CD4-positive, CD25-positive, alpha-beta regulatory T cell (primary cell): ENCODE measurements at regions not wholly inside any gene's neighbourhood (a gene's known extent, or its start where the extent isn't known, plus 50 kb on each side); places are given as distances from the start of the nearest gene placed in this dataset.
A peak's percentile ranks its signal among the peaks of the same experiment; 100 is the strongest.

ENCODE experiments used
- ATAC-seq, 2 donors: fragments of 150-1000 bp; cut with Tn5 transposase; one replicate each; pipeline ENCODE4 v1.10.0; 2021; ENCODE audit warnings: low read depth in 2 of 2, moderate number of reproducible peaks in 2 of 2, moderate library complexity in 1 of 2
- DNase-seq, 3 donors: peaks; one replicate each; pipeline versions ENCODE4 v3.0.0 to v3.0.0-alpha.2; 2012 to 2022; ENCODE audit warnings: mixed read lengths in 1 of 3
- H3K27ac ChIP-seq: one replicate; pipeline ENCODE4 v1.7.0; 2013; ENCODE audit warnings: mild to moderate bottlenecking, low read length; ENCODE audit not compliant: insufficient read depth, poor library complexity, severe bottlenecking
- H3K27me3 ChIP-seq: one replicate; pipeline ENCODE4 v1.7.0; 2013; ENCODE audit warnings: low read length; ENCODE audit not compliant: control insufficient read depth, insufficient read depth
- H3K36me3 ChIP-seq: one replicate; pipeline ENCODE4 v1.7.0; 2013; ENCODE audit warnings: mild to moderate bottlenecking, low read length, moderate library complexity; ENCODE audit not compliant: control insufficient read depth, insufficient read depth
- H3K4me1 ChIP-seq: 2 replicates; pipeline ENCODE4 v1.7.0; 2013; ENCODE audit warnings: mild to moderate bottlenecking, low read length; ENCODE audit not compliant: insufficient read depth, control insufficient read depth, poor library complexity, severe bottlenecking
- H3K4me3 ChIP-seq: one replicate; pipeline ENCODE4 v1.7.0; 2013; ENCODE audit warnings: low read depth, mild to moderate bottlenecking, low read length, moderate library complexity
- H3K9me3 ChIP-seq, 2 experiments: 1 replicate in 1 of 2; 2 replicates in 1 of 2; pipeline ENCODE4 v1.7.0; 2013; ENCODE audit warnings: low read length in 2 of 2, mild to moderate bottlenecking in 1 of 2, moderate library complexity in 1 of 2; ENCODE audit not compliant: control insufficient read depth in 2 of 2
- H3K27ac Mint-ChIP-seq, 3 donors: one replicate each; pipeline ENCODE4 v1.8.0; 2020 to 2022; ENCODE audit warnings: mild to moderate bottlenecking in 3 of 3, mixed read lengths in 3 of 3, moderate library complexity in 2 of 3
- H3K27me3 Mint-ChIP-seq: one replicate; pipeline ENCODE4 v1.8.0; 2022; ENCODE audit warnings: mild to moderate bottlenecking, mixed read lengths
- H3K36me3 Mint-ChIP-seq: one replicate; pipeline ENCODE4 v1.8.0; 2020; ENCODE audit warnings: mixed read lengths
- H3K4me1 Mint-ChIP-seq, 4 donors: one replicate each; pipeline ENCODE4 v1.8.0; 2020 to 2022; ENCODE audit warnings: mixed read lengths in 4 of 4, mild to moderate bottlenecking in 1 of 4
- H3K4me3 Mint-ChIP-seq, 4 donors: one replicate each; pipeline ENCODE4 v1.8.0; 2020 to 2022; ENCODE audit warnings: mild to moderate bottlenecking in 4 of 4, mixed read lengths in 4 of 4, moderate library complexity in 3 of 4
- H3K9me3 Mint-ChIP-seq, 7 donors: one replicate each; pipeline ENCODE4 v1.8.0; 2020 to 2022; ENCODE audit warnings: mixed read lengths in 7 of 7, mild to moderate bottlenecking in 3 of 7, moderate library complexity in 2 of 7

DNA sequence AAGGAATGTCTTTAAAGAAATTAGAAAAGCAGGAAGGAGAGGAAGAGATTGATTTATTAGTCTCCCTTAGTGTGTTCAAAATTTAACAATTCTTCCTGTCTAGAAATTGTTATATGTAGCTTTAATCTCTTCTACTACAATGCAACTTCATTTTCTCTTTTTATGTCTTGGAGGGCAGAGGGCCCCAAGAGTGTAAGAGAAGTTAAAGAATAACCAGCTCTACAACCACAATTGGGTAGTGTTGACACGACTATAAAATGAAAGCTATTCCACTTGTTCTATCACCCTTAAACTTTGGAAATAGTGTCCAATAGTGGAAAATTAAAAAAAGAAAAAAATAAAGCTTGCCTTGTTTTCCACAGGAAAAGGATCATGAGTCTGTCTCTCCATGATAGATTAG is 82.6 kb upstream of the DPYD start:
- H3K4me1 Mint-ChIP-seq = peaks cover 0 to 3% (median 0%) of the 10 kb centered on the region in 4 donors
- Histone ChIP-seq H3K4me3 (no peak overlapping the region), H3K4me1 (no peaks in the 10 kb centered on the region), H3K9me3 (no peaks in the 10 kb centered on the region), H3K27ac (no peak overlapping the region), H3K36me3 (no peaks in the 10 kb centered on the region), H3K27me3 (no peaks in the 10 kb centered on the region)
- peaks cover 5% of the 10 kb centered on the region for H3K27me3 Mint-ChIP-seq
- no peak overlapping the region for H3K4me3 Mint-ChIP-seq
- DNase-seq (no peak), ATAC-seq (no peak)
- no peaks in the 10 kb centered on the region for H3K36me3 Mint-ChIP-seq
- no peak overlapping the region for H3K27ac Mint-ChIP-seq
- peaks cover 0 to 1% (median 0%) of the 10 kb centered on the region in 7 donors for H3K9me3 Mint-ChIP-seq

DNA sequence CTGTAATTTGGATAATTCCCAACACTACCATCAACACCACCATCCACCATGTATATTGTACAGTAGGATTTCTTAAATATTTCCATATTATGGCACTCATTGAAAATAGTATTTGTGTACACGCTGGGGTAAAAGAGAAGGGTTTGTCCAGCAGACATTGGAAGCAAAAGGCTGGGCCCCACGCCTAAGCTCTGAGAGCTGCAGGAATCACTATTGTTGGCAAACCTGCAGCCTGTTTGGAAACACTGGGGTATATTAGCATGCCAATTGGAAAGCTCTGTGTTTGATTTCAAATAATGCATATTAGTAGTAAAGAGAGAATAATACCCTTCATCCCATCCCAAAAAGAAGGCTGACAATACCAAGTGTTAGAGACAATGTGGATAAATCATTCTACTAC is 81.5 kb upstream of the DPYD start:
- Histone ChIP-seq H3K36me3 (no peaks in the 10 kb centered on the region), H3K4me3 (no peak overlapping the region), H3K4me1 (no peaks in the 10 kb centered on the region), H3K27ac (no peak overlapping the region), H3K27me3 (no peaks in the 10 kb centered on the region), H3K9me3 (no peaks in the 10 kb centered on the region)
- Mint-ChIP-seq H3K9me3 (peaks cover 0 to 1% (median 0%) of the 10 kb centered on the region in 7 donors), H3K4me3 (no peak overlapping the region), H3K27me3 (peaks cover 5% of the 10 kb centered on the region), H3K36me3 (no peaks in the 10 kb centered on the region), H3K4me1 (no peaks in the 10 kb centered on the region), H3K27ac (no peak overlapping the region)
- no peak for ATAC-seq
- DNase-seq = no peak

DNA sequence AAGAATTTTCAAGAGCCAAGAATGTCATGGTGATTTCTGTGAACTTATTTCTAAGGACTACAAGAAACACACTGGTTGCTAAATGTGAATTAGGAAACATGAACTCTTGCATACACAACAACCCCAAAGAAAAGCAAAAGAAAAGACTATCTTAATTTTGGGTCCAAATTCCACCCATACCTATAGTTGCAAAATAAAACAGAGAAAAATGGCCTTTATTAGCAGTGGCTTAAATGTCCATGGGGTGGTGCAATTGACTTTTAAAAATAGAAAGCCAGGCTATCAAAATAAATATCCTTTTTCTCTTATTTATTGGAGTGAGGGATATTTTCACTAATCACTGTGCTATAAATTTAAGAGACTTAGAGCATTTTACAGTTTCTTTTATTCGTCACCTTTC is 80.9 kb upstream of the DPYD start:
- Mint-ChIP-seq H3K9me3 (peaks cover 0 to 1% (median 0%) of the 10 kb centered on the region in 7 donors), H3K4me3 (no peak overlapping the region), H3K4me1 (no peaks in the 10 kb centered on the region), H3K27me3 (peaks cover 5% of the 10 kb centered on the region), H3K27ac (no peak overlapping the region), H3K36me3 (no peaks in the 10 kb centered on the region)
- Histone ChIP-seq H3K27me3 (no peaks in the 10 kb centered on the region), H3K9me3 (no peaks in the 10 kb centered on the region), H3K36me3 (no peaks in the 10 kb centered on the region), H3K4me3 (no peak overlapping the region), H3K4me1 (no peaks in the 10 kb centered on the region), H3K27ac (no peak overlapping the region)
- DNase-seq (no peak), ATAC-seq (no peak)

DNA sequence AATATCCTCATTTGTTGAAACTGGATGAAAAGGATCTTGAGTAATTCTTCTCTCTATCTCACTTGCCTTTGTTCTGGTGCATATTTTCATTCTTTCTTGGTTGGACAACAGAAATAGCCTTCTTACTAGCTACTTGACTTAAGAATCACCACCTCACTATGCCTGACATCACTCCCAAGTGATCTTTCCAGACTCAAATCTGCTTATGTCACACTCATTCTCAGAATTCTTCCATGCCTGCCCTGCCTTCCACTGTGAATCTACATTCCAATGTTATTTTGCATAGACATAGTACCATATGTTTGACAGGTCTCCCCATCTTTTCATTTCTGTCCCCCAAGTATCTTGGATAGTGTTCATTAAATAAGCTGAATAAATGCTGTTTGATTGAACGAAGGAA is 78.5 kb upstream of the DPYD start:
- no peak overlapping the region for H3K4me3 ChIP-seq
- no peaks in the 10 kb centered on the region for H3K4me1 Mint-ChIP-seq
- no peak overlapping the region for H3K27ac Mint-ChIP-seq
- H3K9me3 Mint-ChIP-seq = peaks cover 0 to 1% (median 0%) of the 10 kb centered on the region in 7 donors
- H3K4me3 Mint-ChIP-seq = no peak overlapping the region
- no peak for ATAC-seq
- H3K36me3 ChIP-seq = no peaks in the 10 kb centered on the region
- H3K27ac ChIP-seq = no peak overlapping the region
- H3K9me3 ChIP-seq = no peaks in the 10 kb centered on the region
- H3K27me3 ChIP-seq = no peaks in the 10 kb centered on the region
- H3K4me1 ChIP-seq = no peaks in the 10 kb centered on the region
- H3K27me3 Mint-ChIP-seq = peaks cover 8% of the 10 kb centered on the region
- DNase-seq = no peak
- no peaks in the 10 kb centered on the region for H3K36me3 Mint-ChIP-seq

DNA sequence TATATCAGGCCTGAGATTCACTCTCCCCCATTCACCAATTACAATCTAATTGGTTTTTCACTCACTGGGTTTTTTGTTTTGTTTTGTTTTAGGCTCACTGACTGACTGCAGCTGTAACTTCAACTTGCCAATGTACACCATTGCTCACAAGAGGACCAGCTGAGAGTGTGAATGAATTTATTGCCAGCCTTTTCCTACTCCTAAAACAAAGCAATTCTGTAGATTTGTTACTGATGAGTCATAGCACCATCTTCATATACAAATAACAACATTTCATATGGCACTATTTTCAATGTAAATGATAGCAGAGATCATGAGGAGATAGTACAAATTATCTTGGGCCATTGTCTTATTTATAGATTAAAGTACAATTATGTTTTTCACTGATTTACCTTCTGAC is 76.0 kb upstream of the DPYD start:
- H3K4me3 Mint-ChIP-seq = no peak overlapping the region
- peaks cover 0 to 1% (median 0%) of the 10 kb centered on the region in 7 donors for H3K9me3 Mint-ChIP-seq
- H3K36me3 Mint-ChIP-seq = no peaks in the 10 kb centered on the region

DNA sequence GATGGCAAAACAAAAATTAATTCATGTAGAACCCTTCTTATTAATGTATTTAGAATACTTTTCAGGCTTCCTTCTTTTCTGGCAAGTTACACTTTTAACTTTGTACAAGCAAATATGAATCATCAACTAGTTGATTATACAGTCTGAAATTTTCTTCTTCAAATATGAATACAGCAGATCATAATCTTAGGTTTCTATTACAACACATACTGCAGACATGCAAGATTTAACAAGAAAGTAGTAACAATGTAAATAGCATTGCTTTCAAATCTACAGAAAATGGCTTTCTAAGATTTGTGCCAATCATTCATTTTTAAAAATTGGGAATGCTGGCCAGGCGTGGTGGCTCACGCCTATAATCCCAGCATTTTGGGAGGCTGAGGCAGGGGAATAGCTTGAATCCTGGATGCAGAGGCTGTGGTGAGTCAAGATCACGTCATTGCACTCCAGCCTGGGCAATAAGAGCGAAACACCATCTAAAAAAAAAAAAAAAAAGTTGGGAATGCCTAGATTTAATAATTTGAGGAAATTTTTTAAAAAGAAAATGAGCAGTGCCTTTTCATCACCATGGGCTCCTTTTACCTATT is 68.4 kb upstream of the DPYD start:
- H3K4me1 ChIP-seq = no peaks in the 10 kb centered on the region
- H3K27ac ChIP-seq = no peak overlapping the region
- H3K27me3 Mint-ChIP-seq = peaks cover 36% of the 10 kb centered on the region
- H3K4me1 Mint-ChIP-seq = no peaks in the 10 kb centered on the region
- DNase-seq (no peak), ATAC-seq (no peak)
- H3K27me3 ChIP-seq = peaks cover 6% of the 10 kb centered on the region
- no peaks in the 10 kb centered on the region for H3K9me3 ChIP-seq
- peaks cover 0 to 3% (median 0%) of the 10 kb centered on the region in 7 donors for H3K9me3 Mint-ChIP-seq
- no peak overlapping the region for H3K27ac Mint-ChIP-seq
- no peaks in the 10 kb centered on the region for H3K36me3 Mint-ChIP-seq
- H3K4me3 Mint-ChIP-seq = no peak overlapping the region
- H3K4me3 ChIP-seq = no peak overlapping the region
- no peaks in the 10 kb centered on the region for H3K36me3 ChIP-seq

More for the DNA sequence above, 76.0 kb upstream of the DPYD start:
- no peaks in the 10 kb centered on the region for H3K9me3 ChIP-seq
- DNase-seq (no peak), ATAC-seq (no peak)
- peaks cover 15% of the 10 kb centered on the region for H3K27me3 Mint-ChIP-seq
- no peak overlapping the region for H3K27ac ChIP-seq
- no peaks in the 10 kb centered on the region for H3K4me1 ChIP-seq
- H3K27ac Mint-ChIP-seq = no peak overlapping the region
- H3K36me3 ChIP-seq = no peaks in the 10 kb centered on the region
- H3K4me1 Mint-ChIP-seq = no peaks in the 10 kb centered on the region
- H3K27me3 ChIP-seq = peaks cover 2% of the 10 kb centered on the region
- H3K4me3 ChIP-seq = no peak overlapping the region

DNA sequence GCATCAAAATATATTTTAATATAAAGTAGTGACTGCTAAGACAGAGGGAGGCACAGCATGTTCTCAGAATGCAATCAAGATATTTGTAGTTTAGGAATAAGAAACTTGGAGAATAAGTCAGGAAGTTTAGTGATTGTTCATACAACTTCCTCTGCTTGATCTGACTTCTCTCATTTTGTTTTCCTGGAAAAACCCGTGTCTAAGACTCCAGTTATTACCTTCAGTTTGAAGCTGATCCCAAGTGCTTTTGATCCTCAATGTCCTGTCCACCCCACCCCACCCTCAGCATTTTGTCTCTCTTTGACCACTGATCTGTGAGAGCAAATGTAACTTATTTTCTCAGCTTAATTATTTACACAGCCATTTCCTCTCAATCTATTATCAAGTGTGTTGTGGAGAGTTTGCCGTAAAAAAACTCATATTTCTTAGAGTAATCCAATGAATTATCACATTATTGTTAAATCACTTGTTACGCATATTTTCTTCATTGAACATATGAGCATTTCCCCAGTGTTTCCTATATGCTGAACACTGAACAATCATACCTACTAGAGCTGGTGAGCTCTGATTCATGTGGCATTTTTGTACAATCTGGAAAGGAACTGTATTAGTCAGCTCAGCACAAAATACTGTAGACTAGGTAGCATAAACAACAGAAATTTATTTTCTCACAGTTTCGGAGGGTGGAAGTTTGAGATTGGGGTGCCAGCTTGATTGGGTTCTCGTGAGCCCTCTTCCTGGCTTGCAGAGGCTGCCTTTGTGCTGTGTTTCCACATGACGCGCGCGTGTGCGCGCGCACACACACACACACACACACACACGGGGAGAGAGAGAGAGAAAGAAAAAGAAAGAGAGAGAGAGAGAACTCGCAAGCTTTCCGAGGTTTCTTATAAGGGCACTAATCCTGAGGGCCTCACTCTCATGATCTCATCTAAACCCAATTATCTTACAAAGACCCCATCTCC is 65.5 kb upstream of the DPYD start:
- Mint-ChIP-seq H3K27me3 (peaks cover 23% of the 10 kb centered on the region), H3K4me1 (no peaks in the 10 kb centered on the region), H3K27ac (no peak overlapping the region), H3K36me3 (no peaks in the 10 kb centered on the region), H3K9me3 (peaks cover 0 to 4% (median 0%) of the 10 kb centered on the region in 7 donors), H3K4me3 (no peak overlapping the region)
- Histone ChIP-seq H3K36me3 (no peaks in the 10 kb centered on the region), H3K4me1 (no peaks in the 10 kb centered on the region), H3K27ac (no peak overlapping the region), H3K9me3 (no peaks in the 10 kb centered on the region), H3K27me3 (peaks cover under 1% of the 10 kb centered on the region), H3K4me3 (peak overlapping the region; percentile 24)
- DNase-seq = no peak
- ATAC-seq = no peak
